Hepatic stellate cell (primary cell): ENCODE measurements at regions not wholly inside any gene's neighbourhood (a gene's known extent, or its start where the extent isn't known, plus 50 kb on each side); places are given as distances from the start of the nearest gene placed in this dataset.
"Not testable (repeated sequence)": the region's sequence is repeated elsewhere in the genome, so short reads cannot be mapped to it uniquely, and the experiment has no call there.

Source experiments
- DNase-seq: peaks from one replicate; pipeline ENCODE4 v3.0.0; 2011; ENCODE audit warnings: low spot score

DNA sequence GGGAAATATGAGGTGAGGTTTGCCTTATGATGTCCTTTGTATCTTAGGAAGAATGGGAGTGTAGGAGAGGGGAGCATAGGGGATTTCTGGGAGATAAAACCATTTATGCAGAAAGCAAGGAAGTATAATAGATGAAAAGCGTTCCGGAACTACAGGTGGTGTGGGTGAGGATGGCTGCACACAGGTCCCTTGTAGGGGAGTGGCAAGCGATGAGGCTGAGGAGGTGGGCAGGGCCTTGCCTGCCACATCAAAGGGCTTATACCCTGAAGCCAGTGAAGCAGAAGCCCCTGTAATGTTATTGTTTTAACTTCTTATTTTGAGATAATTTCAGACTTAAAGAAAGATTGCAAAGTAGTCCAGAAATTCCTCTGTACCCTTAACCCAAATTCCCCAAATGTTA, 107.3 kb upstream of the IKBKE start:
- not testable (repeated sequence) for DNase-seq

DNA sequence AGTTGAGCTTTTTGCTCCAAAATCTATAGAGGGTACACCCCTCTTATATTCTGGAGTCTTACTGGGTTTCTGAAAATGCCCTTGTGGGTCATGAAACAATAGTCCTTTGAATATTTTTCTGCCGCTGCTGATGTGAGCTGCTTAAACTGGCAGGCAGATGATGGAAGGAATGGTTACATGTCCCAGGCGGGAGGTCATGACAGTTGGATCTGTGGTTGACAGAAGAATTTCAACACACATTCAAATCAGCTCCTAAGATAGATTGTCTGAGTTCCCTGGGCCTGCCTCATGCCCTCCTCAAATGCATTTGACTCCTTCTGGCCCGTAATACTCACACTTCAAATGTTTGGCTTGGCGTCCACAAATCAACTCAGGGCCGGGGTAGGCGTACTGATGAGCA, 105.0 kb upstream of the IKBKE start:
- DNase-seq: not testable (repeated sequence)

DNA sequence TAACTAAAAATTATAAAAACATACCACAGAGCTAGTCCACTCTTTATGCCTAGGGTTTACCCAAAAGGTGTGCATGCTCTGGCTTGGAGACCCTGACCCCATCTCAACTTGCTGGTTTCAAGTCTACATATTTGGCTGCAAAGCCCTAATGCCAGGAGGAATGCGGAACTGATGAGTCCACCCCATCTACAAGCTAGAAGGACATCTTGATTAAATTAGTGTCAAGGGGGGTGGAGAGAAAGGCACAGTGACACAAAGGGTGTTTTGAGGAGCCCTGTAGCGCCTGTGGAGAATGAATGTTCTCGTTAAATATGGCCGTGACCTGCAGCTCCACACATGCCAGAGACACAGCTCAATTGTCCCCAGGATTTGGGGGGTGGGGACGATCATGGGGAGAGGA, 104.1 kb upstream of the IKBKE start:
- not testable (repeated sequence) for DNase-seq

DNA sequence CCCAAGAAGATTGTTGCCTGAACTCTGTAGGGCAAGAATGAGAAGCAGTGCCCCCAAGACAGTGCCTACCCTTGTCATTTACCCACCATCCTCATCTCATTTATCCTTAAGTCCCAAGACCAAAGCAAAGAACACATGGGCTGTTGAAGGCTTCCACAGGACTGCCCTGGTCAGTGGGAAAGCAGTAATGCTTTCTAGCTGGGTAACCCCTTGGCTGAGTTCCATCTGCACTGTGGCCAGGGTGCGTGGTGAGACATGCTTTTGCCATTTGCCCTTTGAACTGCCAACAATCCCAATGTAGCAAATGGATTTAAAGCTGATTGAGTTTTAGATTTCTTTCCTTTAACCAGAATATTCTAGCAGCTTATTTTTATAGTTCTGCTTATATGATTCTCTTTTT, 103.5 kb upstream of the IKBKE start:
- DNase-seq: not testable (repeated sequence)

DNA sequence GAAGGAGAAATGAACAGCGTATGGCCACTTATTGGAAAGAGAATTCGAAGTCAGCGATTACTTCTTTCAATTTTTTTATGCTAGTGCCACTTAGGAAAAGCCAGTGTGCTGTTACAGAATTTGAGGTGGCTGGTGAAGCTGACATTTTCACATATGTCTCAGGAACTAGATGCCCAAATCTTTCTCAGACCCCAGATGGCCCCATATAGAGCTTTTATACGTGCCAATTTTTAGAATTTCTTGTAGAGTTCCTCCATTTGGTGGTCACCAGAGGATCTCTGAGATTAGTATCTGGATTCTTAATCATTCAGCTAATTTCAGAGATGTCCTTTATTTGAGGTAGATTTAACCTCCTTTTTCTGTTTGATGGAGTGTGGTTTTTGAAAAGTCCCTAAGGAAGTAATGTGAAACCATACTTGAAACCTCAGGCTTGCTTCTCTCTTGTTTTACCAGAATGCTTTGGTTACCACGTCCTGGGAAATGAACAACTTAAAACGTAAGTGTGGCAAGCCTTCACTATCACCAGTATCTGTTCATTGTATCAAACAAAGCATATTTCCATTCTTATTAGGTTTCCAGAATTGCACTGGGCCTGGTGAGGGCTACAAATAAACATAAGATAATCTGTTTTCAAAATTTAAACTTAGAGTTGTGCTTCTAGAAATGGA, 102.2 kb upstream of the IKBKE start:
- not testable (repeated sequence) for DNase-seq

DNA sequence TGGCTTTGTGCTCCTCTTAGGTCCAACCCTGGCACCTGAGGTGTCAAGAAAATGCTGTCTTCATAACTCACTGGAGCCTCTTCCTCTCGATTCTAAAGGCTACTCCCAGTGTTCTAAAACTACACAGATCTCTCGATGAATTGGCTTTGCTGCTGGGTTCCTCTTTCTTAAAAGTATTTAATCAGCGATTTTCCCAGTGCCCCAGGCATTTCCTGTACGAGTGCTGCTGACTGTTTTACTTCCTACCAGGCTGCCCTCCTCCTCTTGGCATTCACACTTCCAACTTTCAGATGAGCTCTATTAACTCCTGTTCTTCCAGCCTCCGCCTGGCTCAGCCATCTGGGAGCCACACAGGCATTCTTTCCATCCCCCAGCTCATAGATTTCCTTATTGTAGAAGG, 95.6 kb upstream of the IKBKE start:
- DNase-seq: not testable (repeated sequence)

DNA sequence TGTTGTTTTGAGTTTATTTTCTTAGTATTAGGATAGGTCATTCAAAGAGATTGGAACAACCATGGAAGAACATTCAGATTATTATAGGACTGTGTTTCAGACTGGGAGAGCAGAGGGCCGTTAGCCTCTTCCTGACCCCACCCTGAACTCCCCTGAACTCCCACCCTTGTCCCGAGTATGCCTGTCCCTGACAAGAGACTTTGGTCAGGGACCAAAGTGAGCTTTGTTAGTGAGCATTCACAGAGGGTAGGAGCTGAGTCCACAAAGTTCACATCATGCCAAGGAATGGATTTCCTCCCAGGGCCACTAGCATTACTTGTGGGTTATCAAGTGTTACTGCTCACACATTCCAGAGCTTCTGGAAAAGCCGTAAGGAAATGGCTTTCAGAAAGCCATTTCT, 94.7 kb upstream of the IKBKE start:
- not testable (repeated sequence) for DNase-seq

DNA sequence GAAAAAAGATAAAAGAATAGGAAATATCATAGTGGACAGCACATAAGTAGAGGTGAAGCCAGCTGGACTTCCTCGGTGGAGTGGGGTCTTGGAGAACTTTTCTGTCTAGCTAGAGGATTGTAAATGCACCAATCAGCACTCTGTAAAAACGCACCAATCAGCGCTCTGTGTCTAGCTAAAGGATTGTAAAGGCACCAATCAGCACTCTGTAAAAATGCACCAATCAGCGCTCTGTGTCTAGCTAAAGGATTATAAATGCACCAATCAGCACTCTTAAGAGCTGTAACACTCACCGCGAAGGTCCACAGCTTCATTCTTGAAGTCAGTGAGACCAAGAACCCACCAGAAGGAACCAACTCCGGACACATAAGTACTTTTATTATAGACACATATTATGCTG, 91.8 kb upstream of the IKBKE start:
- not testable (repeated sequence) for DNase-seq

DNA sequence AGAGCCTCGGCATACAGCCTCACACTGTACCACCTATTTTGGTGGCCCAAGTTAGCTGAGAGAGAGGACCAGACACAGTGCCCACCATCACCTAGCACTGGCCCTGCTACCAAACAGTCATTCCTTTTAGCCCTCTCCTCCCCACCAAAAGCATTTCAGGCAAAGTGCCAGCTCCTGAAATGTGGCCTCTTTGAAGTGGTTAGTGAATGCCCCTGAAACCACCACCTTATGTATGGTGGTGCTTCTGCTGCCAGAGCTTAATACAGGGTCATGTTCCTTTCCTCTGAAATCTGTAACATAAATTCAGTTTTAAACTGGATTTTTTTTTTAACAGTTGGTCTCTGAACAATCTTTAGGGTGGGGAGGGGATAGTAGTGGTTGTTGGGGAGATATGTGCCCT, 91.0 kb upstream of the IKBKE start:
- not testable (repeated sequence) for DNase-seq

DNA sequence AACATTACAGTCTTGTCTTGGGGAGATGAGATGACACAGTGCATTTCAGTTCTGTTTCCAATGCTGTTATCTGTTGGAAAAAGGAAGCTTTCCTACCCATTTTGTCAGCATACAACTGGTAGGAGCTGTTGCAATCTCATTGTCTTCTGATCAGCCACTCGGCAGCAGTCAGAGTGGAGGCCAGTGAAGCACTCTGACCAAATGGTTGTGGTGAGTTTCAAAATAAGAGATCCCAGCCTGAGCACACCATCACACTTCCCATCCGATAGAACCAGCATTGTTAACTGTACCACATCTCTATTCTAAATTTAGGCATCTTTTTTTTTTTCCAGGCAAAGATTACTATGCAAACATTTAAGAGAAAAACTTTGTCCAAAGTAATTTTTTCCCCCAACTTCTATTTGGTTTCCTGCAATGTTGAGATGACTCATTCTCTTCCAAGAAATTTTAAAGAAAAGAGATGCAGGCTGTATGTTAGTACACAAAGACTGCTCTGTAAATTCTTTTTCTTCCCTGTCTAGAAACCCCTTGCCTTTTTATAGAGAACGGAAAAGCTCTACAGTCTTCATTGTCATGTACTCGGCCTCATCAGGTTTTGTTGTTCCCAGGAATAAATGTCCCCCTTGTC, 90.0 kb upstream of the IKBKE start:
- peak; percentile 1 for DNase-seq

DNA sequence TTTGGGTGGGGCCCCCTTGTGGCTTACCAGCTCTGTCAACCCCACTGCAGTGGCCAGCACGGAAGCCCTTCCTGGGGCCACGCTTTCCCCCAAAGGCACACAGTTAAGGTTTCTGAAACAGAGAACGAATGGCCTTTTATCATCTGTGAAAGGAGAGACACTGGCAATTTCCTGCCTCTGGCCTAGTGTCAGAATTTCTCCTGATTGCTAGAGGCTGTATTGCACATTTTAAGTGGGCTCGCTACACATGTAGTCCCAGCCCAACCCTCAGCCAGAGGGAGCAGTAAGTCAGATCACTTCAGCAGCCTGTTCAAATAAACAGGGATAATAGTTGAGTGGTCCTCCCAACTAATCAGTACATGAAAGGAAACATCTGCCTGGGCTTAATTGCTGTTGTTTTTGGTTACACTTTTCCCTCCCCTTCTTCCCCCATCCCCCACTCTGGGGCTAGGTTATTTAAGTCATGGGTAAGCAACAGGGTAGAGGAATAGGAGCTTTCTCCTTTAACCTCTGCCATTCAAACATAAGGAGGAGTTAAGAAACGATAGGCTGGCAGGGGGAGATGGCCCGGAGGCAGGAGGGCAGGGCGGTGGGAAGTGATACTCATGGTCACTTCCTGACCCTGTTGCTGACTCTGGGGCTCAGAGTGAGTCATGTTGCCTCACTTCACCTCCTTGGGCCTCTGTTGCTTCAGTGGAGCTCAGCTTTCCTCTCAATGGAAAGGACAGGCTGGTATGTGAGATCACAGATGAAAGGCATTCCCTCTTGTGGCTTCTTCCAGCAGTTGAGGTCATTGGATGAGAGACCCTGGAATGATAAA, 89.3 kb upstream of the IKBKE start:
- not testable (repeated sequence) for DNase-seq

DNA sequence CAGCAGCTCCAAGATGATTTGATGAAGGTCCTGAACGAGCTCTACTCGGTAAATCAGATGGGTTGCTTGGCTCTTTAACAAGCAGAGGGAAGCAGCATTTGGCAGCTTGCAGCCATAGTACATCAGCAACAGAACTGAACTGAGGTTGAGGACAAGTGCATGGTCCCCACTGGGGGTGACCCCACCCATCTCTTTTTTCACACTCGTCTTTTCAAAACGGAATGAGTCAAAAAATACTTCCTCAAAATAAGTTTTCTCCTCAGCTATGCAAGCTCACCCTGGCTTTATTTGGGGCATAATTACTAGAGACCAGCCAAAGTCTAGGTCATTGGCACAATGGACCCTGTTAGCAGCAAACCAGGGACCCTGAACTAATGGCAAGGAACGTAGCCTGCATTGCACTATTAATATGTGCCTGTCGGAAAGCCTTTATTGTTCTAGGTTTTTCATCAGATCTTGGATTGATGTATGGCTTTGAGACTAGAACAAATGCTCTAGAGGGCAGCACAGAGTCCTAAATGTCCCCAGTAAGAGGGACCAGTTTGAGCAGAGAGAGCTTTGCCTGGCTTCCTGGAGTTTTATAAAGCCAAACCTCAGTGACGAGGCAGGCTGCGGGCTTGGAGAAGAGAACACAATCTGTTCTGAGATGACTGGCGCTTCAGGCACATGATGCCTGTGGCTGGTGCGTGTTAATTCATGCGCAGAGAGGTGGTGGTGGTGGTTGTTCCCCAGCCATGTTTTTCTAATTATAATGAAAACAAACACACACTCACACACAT, 86.1 kb upstream of the IKBKE start:
- DNase-seq: peak; percentile 4

DNA sequence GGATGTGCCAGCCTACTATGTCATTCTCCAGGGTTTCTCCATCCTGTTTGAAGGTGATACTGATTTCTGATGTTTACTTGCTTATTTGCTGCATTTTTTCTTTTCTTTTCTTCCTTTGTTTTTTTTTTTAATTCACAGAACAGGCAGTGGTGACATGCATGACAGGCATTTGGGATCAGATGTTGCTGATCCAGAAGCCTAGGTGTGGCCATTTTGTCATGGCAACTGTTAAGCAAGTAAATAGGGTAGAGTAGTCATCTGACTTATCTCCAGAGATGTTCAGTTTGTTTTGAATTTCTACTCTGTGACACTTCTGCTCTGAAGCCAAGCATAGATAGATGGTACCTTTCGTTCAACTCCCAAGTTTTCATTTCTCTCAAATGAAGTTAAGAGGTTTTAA, 85.4 kb upstream of the IKBKE start:
- not testable (repeated sequence) for DNase-seq

DNA sequence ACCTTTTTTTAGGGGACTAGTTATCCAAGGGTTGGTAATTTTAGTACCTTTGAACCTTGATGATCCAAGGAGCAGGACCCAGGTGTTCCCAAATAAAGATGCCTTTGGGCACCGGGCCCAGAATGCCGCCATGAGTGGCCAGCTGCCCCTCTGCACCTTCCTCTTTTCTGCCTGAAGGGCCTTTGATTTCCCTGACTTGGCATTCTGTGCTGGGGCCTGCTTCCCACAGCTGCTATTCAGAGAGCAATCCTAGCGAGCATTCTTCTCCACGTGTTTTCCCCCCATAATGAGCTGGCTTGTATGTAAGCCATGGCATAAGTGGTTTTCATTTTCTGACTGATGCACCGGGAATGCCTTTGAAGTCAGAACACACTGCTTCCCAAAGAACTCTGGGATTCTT, 82.6 kb upstream of the IKBKE start:
- DNase-seq: not testable (repeated sequence)

DNA sequence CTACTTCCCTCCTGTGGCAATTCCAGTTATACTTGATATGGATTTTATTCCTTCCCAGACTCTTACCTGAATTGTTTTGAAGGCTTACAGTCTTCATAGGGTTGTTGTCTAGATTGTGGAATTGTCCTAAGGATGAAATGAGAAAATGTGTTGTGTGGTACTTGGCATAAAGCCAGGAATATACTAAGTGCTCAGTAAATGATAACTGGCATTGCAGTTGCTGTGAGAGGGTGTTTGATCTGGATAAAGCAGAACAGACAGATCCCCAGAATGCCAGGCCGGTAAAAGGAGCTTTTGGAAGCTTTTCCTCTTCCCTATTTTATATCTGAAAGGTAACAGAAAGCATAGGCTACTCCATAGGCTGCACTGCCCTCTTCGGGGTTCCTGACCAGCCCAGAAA, 78.4 kb upstream of the IKBKE start:
- not testable (repeated sequence) for DNase-seq

DNA sequence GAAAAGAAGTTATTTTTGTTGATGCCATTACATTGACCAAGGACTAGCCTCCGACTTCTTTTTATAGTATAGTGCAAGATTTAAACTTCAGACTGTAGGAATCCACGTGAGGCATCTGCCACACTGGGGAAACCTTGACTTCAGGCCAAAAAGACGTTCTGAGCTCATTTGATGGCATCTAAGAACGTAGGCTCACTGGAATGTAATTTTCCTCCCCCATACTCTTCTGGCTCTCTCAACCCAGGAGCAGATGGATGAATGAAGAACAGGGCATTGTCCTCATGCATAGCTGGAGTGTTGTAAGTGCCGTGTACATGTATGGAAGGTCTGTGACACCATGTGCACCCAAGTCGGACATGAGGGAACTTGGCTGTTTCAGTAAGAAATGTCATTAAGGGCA, 72.8 kb upstream of the IKBKE start:
- DNase-seq: not testable (repeated sequence)

DNA sequence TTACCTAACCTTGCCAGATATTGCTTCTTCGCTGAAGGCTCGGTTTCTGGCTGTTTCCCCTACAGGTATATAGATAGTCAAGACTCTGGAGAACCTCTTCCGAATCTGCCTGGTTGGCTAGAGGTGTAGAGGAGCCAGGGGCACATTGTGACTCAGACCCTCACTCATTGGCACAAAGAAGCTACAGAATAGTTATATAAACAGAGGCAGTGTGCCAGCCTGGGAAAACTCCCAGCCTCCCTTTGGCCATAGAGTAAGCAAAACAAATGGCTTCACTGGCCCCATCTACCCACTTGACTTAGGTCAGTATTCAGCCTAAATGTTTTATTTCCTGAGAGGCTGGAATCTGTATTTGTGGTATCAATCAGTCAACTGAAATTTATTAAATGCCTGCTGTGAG, 72.0 kb upstream of the IKBKE start:
- not testable (repeated sequence) for DNase-seq

DNA sequence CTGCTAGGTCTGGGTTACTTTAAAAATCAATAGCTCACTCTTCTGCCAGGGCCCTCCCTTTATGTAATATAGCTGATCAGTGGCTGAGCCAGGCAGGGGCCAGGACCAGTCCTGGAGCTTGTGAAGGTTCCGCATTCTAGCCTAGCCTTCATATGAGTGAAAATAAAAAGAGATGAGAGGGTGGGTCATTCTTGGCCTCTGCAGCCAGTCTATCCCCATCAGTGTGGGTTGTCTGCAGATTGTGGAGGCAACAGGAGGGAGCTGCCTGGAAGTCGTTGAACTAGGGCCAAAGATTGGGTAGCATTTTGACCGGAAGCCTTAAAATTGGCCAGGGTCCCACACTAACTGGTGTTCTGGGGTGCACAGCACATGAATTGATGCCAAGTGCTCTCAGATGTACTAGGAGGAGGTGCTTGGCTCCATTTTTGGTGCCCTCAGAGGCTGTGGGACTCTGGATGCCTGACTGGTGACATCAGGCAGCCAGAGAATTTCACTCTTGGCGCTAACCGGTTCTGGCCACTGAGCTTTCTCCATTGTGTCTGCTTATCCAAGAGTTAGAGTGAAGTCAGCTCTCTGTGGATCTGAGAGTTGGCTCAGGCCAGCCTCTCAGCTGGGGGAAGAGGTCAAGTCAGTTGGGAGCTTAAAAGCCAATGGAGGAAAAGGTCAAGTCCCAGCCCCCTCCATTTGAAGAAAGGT, 66.5 kb upstream of the IKBKE start:
- DNase-seq: not testable (repeated sequence)

DNA sequence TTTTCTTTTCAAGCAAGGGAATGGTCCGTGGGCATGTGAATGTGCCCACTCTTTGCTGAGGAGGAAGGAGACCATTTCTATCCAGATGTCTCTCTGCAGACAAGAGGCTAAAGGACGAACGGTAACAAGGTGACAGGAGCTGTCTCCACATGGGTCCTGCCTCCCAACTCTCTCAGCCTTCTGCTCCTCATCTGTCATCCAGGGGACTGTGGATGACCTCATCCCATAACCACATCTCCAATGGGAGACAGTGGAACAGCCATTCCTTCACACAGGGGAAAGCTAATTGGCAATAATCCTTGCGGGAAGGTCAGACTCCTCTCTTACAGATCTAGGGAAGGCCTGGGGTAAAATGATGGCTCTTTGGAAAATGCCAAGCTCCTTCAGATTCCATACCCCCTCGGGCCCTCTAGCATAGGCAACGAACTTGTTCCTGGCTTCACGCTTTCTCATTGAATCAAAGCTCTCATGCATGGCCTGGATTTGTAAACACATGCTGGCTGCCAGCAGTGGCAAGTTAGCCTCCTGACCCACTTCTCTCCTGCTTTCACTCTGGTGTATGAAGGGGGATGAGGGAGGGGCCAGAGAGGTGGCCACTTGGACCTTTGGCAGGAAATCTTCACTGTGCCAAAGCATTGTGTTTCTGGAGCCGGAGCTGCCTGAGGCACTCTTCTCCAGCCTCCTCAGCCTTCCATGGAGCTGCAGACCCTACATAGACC, 65.8 kb upstream of the IKBKE start:
- DNase-seq: not testable (repeated sequence)

DNA sequence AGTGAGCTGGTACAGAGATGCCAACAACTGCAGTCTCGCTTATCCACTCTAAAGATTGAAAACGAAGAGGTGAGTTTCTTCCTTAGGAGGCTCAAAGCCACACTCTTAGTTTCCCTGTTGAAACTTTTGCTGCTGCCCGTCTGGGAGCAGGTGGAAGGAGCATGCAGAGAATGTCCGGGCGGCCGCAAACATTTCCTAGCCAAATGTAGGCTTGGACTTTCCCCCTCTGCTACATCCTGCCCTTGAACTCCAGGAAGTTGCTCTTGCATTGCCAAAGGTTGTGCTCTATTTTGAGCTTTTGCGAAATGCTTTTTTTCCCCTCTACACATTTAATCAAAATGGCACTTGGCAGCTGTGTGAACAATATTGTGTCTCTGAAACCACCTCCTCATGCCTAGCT, 65.0 kb upstream of the IKBKE start:
- DNase-seq: not testable (repeated sequence)
